Activated T-cell treated with anti-CD3 and anti-CD28 coated beads for 4 hours (primary cell): ENCODE measurements at regions not wholly inside any gene's neighbourhood (a gene's known extent, or its start where the extent isn't known, plus 50 kb on each side); places are given as distances from the start of the nearest gene placed in this dataset.

Experiments
- DNase-seq: peaks from one replicate; pipeline ENCODE4 v3.0.0-alpha.2; 2020

- DNase-seq: no peak
Measured at GRCh38 chr1:38569932-38570656, 289.5 kb downstream of the RRAGC start.

GRCh38 chr1:38568061-38568857 lies 291.3 kb downstream of the RRAGC start:
- DNase-seq: no peak

- no peak for DNase-seq
Measured at GRCh38 chr1:38567401-38567800, 292.2 kb downstream of the RRAGC start.

GRCh38 chr1:38565020-38565491 lies 294.5 kb downstream of the RRAGC start:
- no peak for DNase-seq

GRCh38 chr1:38563942-38564735 lies 295.4 kb downstream of the RRAGC start:
- DNase-seq: no peak

GRCh38 chr1:38561725-38562124 lies 297.8 kb downstream of the RRAGC start:
- no peak for DNase-seq

- DNase-seq: no peak
Measured at GRCh38 chr1:38561110-38561509, 298.5 kb downstream of the RRAGC start.

GRCh38 chr1:38560457-38560856 lies 299.1 kb downstream of the RRAGC start:
- no peak for DNase-seq

GRCh38 chr1:38559446-38560165 lies 300.0 kb downstream of the RRAGC start:
- peak; percentile 47 for DNase-seq

- no peak for DNase-seq
Measured at GRCh38 chr1:38558500-38559445, 300.8 kb downstream of the RRAGC start.

- DNase-seq: no peak
Measured at GRCh38 chr1:38558055-38558454, 301.5 kb downstream of the RRAGC start.

- no peak for DNase-seq
Measured at GRCh38 chr1:38555594-38555993, 304.0 kb downstream of the RRAGC start.

GRCh38 chr1:38555130-38555529 lies 304.4 kb downstream of the RRAGC start:
- DNase-seq: no peak

- no peak for DNase-seq
Measured at GRCh38 chr1:38551318-38552307, 308.0 kb downstream of the RRAGC start.

GRCh38 chr1:38549191-38549590 lies 310.4 kb downstream of the RRAGC start:
- no peak for DNase-seq

- DNase-seq: no peak
Measured at GRCh38 chr1:38547321-38547720, 312.3 kb downstream of the RRAGC start.

- DNase-seq: no peak
Measured at GRCh38 chr1:38546636-38547035, 312.9 kb downstream of the RRAGC start.

- no peak for DNase-seq
Measured at GRCh38 chr1:38541223-38541622, 318.3 kb downstream of the RRAGC start.

GRCh38 chr1:38539931-38540330 lies 319.6 kb downstream of the RRAGC start:
- DNase-seq: no peak

- DNase-seq: no peak
Measured at GRCh38 chr1:38538834-38539233, 320.7 kb downstream of the RRAGC start.
